Esophagus squamous epithelium (tissue), 4 donors: ENCODE measurements at regions not wholly inside any gene's neighbourhood (a gene's known extent, or its start where the extent isn't known, plus 50 kb on each side); places are given as distances from the start of the nearest gene placed in this dataset.

ENCODE experiments used
- POLR2A ChIP-seq, 4 donors: fragments of 450-650 bp; IDR thresholded peaks; one replicate each; pipeline ENCODE4 v1.6.1; 2017; ENCODE audit warnings: antibody characterized with exemption in 4 of 4, mild to moderate bottlenecking in 4 of 4, moderate library complexity in 3 of 4
- TF ChIP-seq, protein P1 (sequence below), 6 experiments: fragments of 450-650 bp in 4 of 6; fragments of 200-600 bp in 2 of 6; sonication (generic) in 2 of 6; IDR thresholded peaks; one replicate each; pipeline ENCODE4 v1.5.1; 2016 to 2019; ENCODE audit warnings: antibody characterized with exemption in 6 of 6, mild to moderate bottlenecking in 4 of 6, moderate library complexity in 4 of 6

DNA sequence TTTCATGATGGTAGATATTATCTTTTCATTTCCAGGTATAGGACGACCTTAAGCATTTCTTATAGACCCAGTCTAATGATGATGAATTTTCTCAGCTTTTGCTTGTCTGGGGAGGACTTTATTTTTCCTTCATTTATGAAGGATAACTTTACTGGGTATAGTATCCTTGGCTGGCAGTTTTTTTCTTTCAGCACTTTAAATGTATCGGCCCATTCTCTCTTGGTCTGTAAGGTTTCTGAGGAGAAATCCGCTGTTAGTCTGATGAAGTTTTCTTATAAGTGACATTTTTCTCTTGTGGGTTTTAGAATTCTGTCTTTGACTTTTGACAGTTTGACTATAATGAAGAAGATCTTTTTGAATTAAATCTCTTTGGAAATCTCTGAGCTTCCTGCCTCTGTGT, 144.7 kb upstream of the SLC22A23 start:
- no peak for TF ChIP-seq POLR2A (IDR thresholded peaks at IDR 0.05)
- TF ChIP-seq, protein P1, sequence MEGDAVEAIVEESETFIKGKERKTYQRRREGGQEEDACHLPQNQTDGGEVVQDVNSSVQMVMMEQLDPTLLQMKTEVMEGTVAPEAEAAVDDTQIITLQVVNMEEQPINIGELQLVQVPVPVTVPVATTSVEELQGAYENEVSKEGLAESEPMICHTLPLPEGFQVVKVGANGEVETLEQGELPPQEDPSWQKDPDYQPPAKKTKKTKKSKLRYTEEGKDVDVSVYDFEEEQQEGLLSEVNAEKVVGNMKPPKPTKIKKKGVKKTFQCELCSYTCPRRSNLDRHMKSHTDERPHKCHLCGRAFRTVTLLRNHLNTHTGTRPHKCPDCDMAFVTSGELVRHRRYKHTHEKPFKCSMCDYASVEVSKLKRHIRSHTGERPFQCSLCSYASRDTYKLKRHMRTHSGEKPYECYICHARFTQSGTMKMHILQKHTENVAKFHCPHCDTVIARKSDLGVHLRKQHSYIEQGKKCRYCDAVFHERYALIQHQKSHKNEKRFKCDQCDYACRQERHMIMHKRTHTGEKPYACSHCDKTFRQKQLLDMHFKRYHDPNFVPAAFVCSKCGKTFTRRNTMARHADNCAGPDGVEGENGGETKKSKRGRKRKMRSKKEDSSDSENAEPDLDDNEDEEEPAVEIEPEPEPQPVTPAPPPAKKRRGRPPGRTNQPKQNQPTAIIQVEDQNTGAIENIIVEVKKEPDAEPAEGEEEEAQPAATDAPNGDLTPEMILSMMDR (IDR thresholded peaks at IDR 0.05) = no peak
